ENCODE measurements at regions not wholly inside any gene's neighbourhood (a gene's known extent, or its start where the extent isn't known, plus 50 kb on each side); places are given as distances from the start of the nearest gene placed in this dataset.

- H3K36me3 ChIP-seq: no peaks in the 10 kb centered on the region
- TF ChIP-seq, protein P1, sequence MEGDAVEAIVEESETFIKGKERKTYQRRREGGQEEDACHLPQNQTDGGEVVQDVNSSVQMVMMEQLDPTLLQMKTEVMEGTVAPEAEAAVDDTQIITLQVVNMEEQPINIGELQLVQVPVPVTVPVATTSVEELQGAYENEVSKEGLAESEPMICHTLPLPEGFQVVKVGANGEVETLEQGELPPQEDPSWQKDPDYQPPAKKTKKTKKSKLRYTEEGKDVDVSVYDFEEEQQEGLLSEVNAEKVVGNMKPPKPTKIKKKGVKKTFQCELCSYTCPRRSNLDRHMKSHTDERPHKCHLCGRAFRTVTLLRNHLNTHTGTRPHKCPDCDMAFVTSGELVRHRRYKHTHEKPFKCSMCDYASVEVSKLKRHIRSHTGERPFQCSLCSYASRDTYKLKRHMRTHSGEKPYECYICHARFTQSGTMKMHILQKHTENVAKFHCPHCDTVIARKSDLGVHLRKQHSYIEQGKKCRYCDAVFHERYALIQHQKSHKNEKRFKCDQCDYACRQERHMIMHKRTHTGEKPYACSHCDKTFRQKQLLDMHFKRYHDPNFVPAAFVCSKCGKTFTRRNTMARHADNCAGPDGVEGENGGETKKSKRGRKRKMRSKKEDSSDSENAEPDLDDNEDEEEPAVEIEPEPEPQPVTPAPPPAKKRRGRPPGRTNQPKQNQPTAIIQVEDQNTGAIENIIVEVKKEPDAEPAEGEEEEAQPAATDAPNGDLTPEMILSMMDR (IDR thresholded peaks at IDR 0.05; ENCODE audit: borderline replicate concordance): no peak
- no peaks in the 10 kb centered on the region for H3K4me1 ChIP-seq
- H3K4me3 ChIP-seq: no peak overlapping the region
- H3K27me3 ChIP-seq (ENCODE audit: low read depth): peaks cover 7% of the 10 kb centered on the region
- no peak for DNase-seq
- no peaks in the 10 kb centered on the region for H3K9me3 ChIP-seq (replicated peaks)
- intact Hi-C loops (cut with micrococcal nuclease): no loop called here
- no peak overlapping the region for H3K27ac ChIP-seq (replicated peaks)
These were observed 401.8 kb downstream of the ADRA2A start for GRCh38 chr10:111478651-111479050.

- TF ChIP-seq, protein P1 (IDR thresholded peaks at IDR 0.05; ENCODE audit: borderline replicate concordance): no peak
- DNase-seq: no peak
- Histone ChIP-seq H3K4me3 (no peak overlapping the region), H3K27me3 (ENCODE audit: low read depth) (peaks cover 7% of the 10 kb centered on the region), H3K9me3 (replicated peaks) (no peaks in the 10 kb centered on the region), H3K36me3 (no peaks in the 10 kb centered on the region), H3K4me1 (no peaks in the 10 kb centered on the region), H3K27ac (replicated peaks) (no peak overlapping the region)
- intact Hi-C loops (cut with micrococcal nuclease): no loop called here
These were observed 403.1 kb downstream of the ADRA2A start for GRCh38 chr10:111479966-111480365.

DNA sequence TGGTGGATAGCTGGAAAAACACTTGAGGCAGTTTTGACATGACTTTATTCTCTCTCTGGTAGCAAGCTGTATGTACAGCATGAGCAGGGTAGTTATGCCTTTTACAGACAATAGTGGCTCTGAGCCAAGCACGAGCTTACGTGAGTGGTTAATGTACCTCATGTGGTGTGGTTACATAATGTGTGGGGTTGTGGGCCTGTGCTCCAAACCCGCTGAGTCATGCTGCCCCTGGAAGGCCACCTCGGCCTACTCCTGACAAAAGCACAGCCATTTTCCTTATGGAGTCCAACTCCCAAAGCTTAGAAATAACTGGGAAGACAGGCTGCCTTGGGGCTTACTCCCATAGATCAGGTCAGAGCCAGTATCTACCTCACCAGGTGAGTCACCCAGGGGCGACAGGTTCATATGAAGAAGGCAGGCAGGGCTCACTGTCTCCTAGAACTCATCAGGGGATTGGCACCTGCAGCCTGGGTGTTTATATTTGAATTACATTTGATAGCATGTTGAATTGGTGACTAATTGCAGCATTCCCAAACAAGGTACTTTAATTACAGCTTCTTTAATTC is 404.5 kb downstream of the ADRA2A start:
- H3K4me1 ChIP-seq: no peaks in the 10 kb centered on the region
- H3K27me3 ChIP-seq (ENCODE audit: low read depth): peaks cover 7% of the 10 kb centered on the region
- no peaks in the 10 kb centered on the region for H3K9me3 ChIP-seq (replicated peaks)
- DNase-seq: no peak
- H3K27ac ChIP-seq (replicated peaks): no peak overlapping the region
- no peaks in the 10 kb centered on the region for H3K36me3 ChIP-seq
- TF ChIP-seq, protein P1 (IDR thresholded peaks at IDR 0.05; ENCODE audit: borderline replicate concordance): no peak
- no peak overlapping the region for H3K4me3 ChIP-seq
- intact Hi-C loops (cut with micrococcal nuclease): no loop called here

DNA sequence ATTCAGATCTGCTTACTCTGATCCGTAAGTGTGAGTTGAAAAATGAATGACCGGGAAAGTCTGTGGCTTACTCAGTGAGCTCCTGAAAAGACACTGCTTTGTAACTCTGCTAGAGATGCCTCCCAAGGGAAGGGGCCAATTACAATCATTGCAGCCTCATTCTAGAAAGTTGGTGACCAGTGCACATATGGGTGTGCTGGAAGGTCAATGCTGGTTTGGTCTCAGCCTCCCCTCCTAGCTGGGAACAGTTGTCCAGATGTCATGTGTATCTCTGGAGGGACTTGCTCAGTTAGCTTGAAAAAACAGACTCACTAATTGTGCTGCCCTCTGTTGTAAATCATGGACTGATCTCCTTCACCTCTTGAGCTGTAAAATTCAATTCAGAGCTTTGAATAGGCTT is 405.0 kb downstream of the ADRA2A start:
- no peaks in the 10 kb centered on the region for H3K9me3 ChIP-seq (replicated peaks)
- TF ChIP-seq, protein P1 (IDR thresholded peaks at IDR 0.05; ENCODE audit: borderline replicate concordance): no peak
- H3K4me1 ChIP-seq: no peaks in the 10 kb centered on the region
- peaks cover 7% of the 10 kb centered on the region for H3K27me3 ChIP-seq (ENCODE audit: low read depth)
- no peaks in the 10 kb centered on the region for H3K36me3 ChIP-seq
- DNase-seq: no peak
- intact Hi-C loops (cut with micrococcal nuclease): no loop called here
- no peak overlapping the region for H3K4me3 ChIP-seq
- no peak overlapping the region for H3K27ac ChIP-seq (replicated peaks)

DNA sequence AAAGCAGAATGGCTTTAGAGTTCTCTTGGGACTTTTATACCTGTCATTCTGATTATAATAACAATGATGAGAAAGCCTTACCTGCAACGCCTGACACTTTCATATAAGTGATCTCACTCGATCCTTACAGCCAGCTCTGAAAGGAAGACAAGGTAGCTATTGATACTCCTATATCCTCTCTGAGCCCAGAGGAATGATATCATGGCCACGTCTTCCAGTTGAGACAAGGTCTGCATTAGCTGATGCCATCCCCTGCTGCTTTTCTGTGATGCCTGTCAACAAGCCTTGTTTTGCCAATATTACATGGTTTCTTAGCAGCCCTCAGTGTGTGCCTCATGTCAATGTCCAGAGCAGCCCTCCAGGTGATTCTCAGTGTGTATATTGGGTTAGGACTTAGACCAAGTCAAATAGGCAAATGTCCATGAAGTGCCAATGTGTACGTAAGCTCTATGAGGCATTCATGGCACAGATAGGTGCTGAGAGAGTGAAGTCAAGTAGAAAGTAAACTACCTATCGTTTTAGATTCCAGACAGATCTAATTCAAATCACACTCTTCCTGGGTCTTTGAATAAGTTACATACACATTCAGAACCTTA is 405.9 kb downstream of the ADRA2A start:
- DNase-seq: no peak
- intact Hi-C loops (cut with micrococcal nuclease): no loop called here
- Histone ChIP-seq H3K27ac (replicated peaks) (no peak overlapping the region), H3K4me1 (no peaks in the 10 kb centered on the region), H3K36me3 (no peaks in the 10 kb centered on the region), H3K27me3 (ENCODE audit: low read depth) (no peaks in the 10 kb centered on the region), H3K4me3 (no peak overlapping the region), H3K9me3 (replicated peaks) (no peaks in the 10 kb centered on the region)
- TF ChIP-seq, protein P1 (IDR thresholded peaks at IDR 0.05; ENCODE audit: borderline replicate concordance): no peak
